ENCODE measurements at regions not wholly inside any gene's neighbourhood (a gene's known extent, or its start where the extent isn't known, plus 50 kb on each side); places are given as distances from the start of the nearest gene placed in this dataset.

DNA sequence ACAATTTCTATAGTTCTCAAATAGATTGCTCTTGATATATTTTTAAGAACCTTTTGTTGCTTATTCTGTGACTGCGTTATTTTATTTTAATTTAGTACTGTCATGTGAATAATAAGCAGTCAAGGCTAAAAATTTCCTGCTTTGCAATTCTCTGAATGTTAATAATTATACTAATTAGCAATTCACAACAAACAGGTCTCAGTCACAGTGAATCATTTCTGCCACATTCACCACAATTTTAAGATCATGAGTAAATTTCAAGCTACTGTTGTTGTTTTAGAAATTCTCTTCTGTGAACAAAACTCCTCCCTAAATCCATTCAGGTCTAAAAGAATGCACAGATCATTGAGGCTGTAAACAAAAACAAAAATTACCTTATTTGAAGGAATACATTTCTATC is 339.6 kb upstream of the DPYD start:
- no peak for TF ChIP-seq CTCF (IDR thresholded peaks at IDR 0.05; ENCODE audit: control extremely low read depth, extremely low read depth)
- Histone ChIP-seq H3K9me3 (ENCODE audit: control insufficient read depth in 4 of 4, insufficient read depth in 3 of 4, low read length in 3 of 4) (peaks cover 0 to 2% (median 0%) of the 10 kb centered on the region in 4 donors), H3K36me3 (ENCODE audit: control insufficient read depth in 4 of 4, insufficient read depth in 4 of 4, low read length in 4 of 4) (no peaks in the 10 kb centered on the region), H3K27me3 (ENCODE audit: control insufficient read depth in 3 of 3, insufficient read depth in 3 of 3, low read length in 2 of 3) (no peaks in the 10 kb centered on the region), H3K4me3 (no peak overlapping the region), H3K4me1 (ENCODE audit: control insufficient read depth in 5 of 5, insufficient read depth in 5 of 5, low read length in 5 of 5) (no peaks in the 10 kb centered on the region), H3K9ac (ENCODE audit: insufficient read depth in 1 of 2, low read length in 2 of 2) (no peak overlapping the region), H3K27ac (ENCODE audit: low read depth in 1 of 2, low read length in 1 of 2) (no peak overlapping the region)
- 89 to 95% methylated on average over 1 of the region's 1 CpG for WGBS, 2 donors
- DNase-seq, result no peak
- ATAC-seq (ENCODE audit: insufficient read depth, low FRiP score), result no peak

GRCh38 chr1:98256700-98257099 is 335.9 kb upstream of the DPYD start:
- no peak for TF ChIP-seq CTCF (IDR thresholded peaks at IDR 0.05; ENCODE audit: control extremely low read depth, extremely low read depth)
- Histone ChIP-seq H3K27me3 (ENCODE audit: control insufficient read depth in 3 of 3, insufficient read depth in 3 of 3, low read length in 2 of 3) (no peaks in the 10 kb centered on the region), H3K9ac (ENCODE audit: insufficient read depth in 1 of 2, low read length in 2 of 2) (no peak overlapping the region), H3K27ac (ENCODE audit: low read depth in 1 of 2, low read length in 1 of 2) (no peak overlapping the region), H3K4me1 (ENCODE audit: control insufficient read depth in 5 of 5, insufficient read depth in 5 of 5, low read length in 5 of 5) (no peaks in the 10 kb centered on the region), H3K4me3 (no peak overlapping the region), H3K9me3 (ENCODE audit: control insufficient read depth in 4 of 4, insufficient read depth in 3 of 4, low read length in 3 of 4) (peaks cover 0 to 2% (median 0%) of the 10 kb centered on the region in 4 donors), H3K36me3 (ENCODE audit: control insufficient read depth in 4 of 4, insufficient read depth in 4 of 4, low read length in 4 of 4) (no peaks in the 10 kb centered on the region)
- DNase-seq (no peak), ATAC-seq (ENCODE audit: insufficient read depth, low FRiP score) (no peak)
- WGBS, 2 donors, result 45 to 62% methylated on average over 2 of the region's 2 CpGs

DNA sequence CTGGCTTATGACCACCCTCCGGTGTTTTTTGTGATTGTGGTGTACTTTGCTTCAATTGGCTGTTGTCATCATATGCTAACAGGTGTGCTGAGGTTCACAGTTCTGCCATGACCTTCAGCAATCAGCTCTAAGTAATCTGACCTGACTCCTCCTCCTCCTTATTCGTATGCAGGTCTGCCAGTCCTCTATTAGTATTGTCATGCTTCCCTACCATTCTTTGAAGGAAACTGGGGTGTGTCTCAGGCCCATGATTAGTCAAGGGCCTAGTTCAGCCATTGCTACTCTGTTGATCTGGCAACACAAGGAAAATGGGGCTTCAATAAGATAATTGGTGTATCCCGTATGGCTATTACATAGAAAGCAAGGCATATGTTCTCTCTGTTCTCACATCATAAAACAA is 332.3 kb upstream of the DPYD start:
- DNase-seq (no peak), ATAC-seq (ENCODE audit: insufficient read depth, low FRiP score) (no peak)
- H3K9ac ChIP-seq (ENCODE audit: insufficient read depth in 1 of 2, low read length in 2 of 2), result no peak overlapping the region
- H3K27ac ChIP-seq (ENCODE audit: low read depth in 1 of 2, low read length in 1 of 2), result no peak overlapping the region
- H3K36me3 ChIP-seq (ENCODE audit: control insufficient read depth in 4 of 4, insufficient read depth in 4 of 4, low read length in 4 of 4), result no peaks in the 10 kb centered on the region
- WGBS, 2 donors, result 86 to 93% methylated on average over 3 of the region's 3 CpGs
- H3K4me1 ChIP-seq (ENCODE audit: control insufficient read depth in 5 of 5, insufficient read depth in 5 of 5, low read length in 5 of 5), result no peaks in the 10 kb centered on the region
- no peak overlapping the region for H3K4me3 ChIP-seq
- peaks cover 0 to 4% (median 2%) of the 10 kb centered on the region in 4 donors for H3K9me3 ChIP-seq (ENCODE audit: control insufficient read depth in 4 of 4, insufficient read depth in 3 of 4, low read length in 3 of 4)
- no peaks in the 10 kb centered on the region for H3K27me3 ChIP-seq (ENCODE audit: control insufficient read depth in 3 of 3, insufficient read depth in 3 of 3, low read length in 2 of 3)
- TF ChIP-seq CTCF (IDR thresholded peaks at IDR 0.05; ENCODE audit: control extremely low read depth, extremely low read depth), result no peak

DNA sequence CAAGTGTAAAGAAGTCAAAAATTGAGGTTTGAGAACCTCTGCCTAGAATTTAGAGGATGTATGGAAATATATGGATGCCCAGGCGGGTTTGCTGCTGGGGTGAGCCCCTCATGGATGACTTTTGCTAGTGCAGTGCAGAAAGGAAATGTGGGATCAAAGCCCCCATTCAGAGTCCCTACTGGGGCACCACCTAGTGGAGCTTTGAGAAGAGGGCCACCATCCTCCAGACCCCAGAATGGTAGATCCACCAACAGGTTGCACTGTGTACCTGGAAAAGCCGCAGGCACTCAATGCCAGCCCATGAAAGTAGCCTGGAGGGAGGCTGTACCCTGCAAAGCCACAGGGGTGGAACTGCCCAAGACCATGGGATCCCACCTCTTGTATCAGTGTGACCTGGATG is 330.7 kb upstream of the DPYD start:
- ATAC-seq (ENCODE audit: insufficient read depth, low FRiP score) (no peak), DNase-seq (no peak)
- Histone ChIP-seq H3K4me3 (no peak overlapping the region), H3K9me3 (ENCODE audit: control insufficient read depth in 4 of 4, insufficient read depth in 3 of 4, low read length in 3 of 4) (peaks cover 0 to 4% (median 1%) of the 10 kb centered on the region in 4 donors), H3K36me3 (ENCODE audit: control insufficient read depth in 4 of 4, insufficient read depth in 4 of 4, low read length in 4 of 4) (no peaks in the 10 kb centered on the region), H3K4me1 (ENCODE audit: control insufficient read depth in 5 of 5, insufficient read depth in 5 of 5, low read length in 5 of 5) (no peaks in the 10 kb centered on the region), H3K27ac (ENCODE audit: low read depth in 1 of 2, low read length in 1 of 2) (no peak overlapping the region), H3K27me3 (ENCODE audit: control insufficient read depth in 3 of 3, insufficient read depth in 3 of 3, low read length in 2 of 3) (no peaks in the 10 kb centered on the region), H3K9ac (ENCODE audit: insufficient read depth in 1 of 2, low read length in 2 of 2) (no peak overlapping the region)
- 94 to 96% methylated on average over 2 of the region's 2 CpGs for WGBS, 2 donors
- TF ChIP-seq CTCF (IDR thresholded peaks at IDR 0.05; ENCODE audit: control extremely low read depth, extremely low read depth), result no peak
